CD4-positive, alpha-beta T cell treated with Interleukin-15 for 1 hour (primary cell): ENCODE measurements at regions not wholly inside any gene's neighbourhood (a gene's known extent, or its start where the extent isn't known, plus 50 kb on each side); places are given as distances from the start of the nearest gene placed in this dataset.

Experiments used
- DNase-seq: peaks from one replicate; pipeline ENCODE4 v3.0.0-alpha.2; 2020

DNA sequence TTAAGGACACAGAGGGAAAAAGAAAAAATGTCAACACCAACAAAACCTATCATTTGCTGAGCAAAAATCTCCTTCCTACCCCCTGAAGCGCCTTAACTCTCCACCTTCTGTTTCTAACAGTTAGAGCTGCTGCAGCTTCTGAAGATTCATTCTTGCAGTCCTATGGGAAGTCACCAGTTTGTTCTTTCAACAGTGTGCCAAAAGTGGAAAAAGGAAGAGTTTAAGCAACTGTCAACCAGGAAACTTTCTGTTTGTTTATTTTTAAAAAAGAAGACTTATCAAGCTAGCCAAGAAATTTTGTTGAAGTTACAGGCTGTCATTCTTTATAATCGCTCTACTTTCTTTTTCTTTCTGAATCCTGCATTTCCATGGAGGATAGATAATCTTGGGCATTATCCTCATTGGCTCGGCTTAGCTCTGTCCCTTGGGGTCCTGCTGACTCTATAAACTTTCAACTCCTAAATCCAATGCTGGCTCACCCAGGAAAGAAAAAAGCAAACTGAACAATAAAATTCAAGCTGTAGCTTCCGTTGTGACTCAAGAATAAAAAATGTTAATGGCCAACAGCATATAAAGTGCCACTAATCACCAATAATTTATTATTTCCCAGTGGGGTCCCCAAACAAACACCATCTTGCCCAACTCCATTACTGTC lies 172.8 kb upstream of the CITED2 start:
- no peak for DNase-seq

GRCh38 chr6:139546106-139546472 lies 171.6 kb upstream of the CITED2 start:
- no peak for DNase-seq

- DNase-seq = no peak
These were observed 171.0 kb upstream of the CITED2 start for GRCh38 chr6:139545206-139546105.

- DNase-seq = no peak
These were observed 170.2 kb upstream of the CITED2 start for GRCh38 chr6:139544701-139545057.

- DNase-seq = no peak
These were observed 167.9 kb upstream of the CITED2 start for GRCh38 chr6:139542351-139542750.

DNA sequence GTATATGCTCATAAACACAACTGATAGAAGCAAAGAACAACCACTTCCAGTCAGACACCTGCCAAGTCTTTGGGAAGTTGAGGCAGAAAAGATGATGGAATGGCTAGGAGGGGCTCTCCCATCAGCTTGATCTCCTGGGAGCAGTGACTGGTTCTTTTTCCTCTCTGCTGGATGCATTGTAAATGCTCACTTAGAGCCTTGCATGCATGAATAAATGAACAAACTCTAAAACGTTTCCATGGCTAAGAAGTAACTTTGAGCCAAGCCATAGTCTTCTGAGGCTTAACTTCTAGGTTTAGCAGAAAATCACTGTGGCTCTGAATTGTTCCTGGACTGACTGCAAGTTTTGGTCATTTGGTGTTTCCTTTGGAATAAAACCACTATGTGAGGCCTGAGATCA lies 166.4 kb upstream of the CITED2 start:
- DNase-seq = no peak

- DNase-seq = peak; percentile 50
These were observed 165.8 kb upstream of the CITED2 start for GRCh38 chr6:139540276-139540675.

GRCh38 chr6:139539852-139540251 lies 165.4 kb upstream of the CITED2 start:
- DNase-seq = no peak

DNA sequence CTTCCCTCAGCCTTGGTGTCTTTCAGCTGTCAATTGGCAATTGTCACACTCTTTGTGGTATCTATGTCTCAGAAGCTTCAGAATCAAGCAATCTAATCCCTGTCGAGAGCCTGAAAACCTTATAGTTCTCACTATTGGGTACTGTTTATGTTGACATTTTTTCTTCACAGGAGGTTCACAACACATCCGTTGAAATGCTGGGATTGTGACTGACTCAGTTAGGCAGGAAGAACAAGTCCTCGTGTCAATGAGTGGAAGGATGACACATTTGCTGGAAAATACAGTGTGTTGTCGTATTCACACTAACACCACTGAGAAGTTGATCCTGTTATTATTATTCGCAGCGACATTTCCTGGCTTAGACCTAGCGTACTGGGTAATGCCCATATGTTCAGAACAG lies 163.9 kb upstream of the CITED2 start:
- no peak for DNase-seq

DNA sequence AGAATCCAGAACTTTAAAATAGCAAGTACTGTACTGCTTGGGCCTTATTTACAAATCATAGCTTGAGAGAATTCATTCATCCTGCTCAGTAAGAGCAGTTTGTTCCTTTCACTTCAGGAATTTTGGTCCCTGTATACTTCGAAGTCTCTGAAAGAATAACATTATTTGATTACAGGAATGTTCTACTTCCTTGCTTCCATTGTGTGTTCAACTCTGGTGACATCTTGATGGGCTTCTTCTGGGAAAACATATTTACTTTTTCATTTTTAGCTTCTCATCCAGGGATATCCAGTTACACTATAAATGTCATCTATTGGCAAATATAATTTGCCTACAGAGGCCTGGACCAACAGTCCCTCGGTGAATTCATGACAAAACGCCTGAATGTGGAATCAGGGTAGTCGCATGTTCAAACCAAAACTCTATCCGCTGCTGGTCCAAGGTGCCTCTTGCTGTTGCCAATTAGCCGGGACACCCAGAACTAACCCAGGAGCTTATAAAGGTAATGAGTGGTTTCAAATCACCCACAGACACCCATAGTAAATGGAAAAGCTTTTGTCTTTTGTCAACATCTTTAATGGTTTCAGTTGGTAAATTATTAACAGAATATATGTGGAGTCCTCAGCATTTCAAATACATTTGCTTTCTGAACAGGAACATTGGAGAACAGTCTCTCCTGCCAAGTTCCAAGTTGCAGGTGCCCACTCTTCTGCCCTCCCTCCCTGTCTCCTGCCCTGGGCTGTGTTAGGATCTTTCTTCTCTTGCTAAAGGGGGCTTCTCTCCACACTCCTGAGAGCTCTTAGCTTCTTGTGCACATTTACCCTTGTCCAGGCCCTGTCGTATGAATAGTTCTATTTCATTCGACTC lies 162.5 kb upstream of the CITED2 start:
- DNase-seq = no peak

DNA sequence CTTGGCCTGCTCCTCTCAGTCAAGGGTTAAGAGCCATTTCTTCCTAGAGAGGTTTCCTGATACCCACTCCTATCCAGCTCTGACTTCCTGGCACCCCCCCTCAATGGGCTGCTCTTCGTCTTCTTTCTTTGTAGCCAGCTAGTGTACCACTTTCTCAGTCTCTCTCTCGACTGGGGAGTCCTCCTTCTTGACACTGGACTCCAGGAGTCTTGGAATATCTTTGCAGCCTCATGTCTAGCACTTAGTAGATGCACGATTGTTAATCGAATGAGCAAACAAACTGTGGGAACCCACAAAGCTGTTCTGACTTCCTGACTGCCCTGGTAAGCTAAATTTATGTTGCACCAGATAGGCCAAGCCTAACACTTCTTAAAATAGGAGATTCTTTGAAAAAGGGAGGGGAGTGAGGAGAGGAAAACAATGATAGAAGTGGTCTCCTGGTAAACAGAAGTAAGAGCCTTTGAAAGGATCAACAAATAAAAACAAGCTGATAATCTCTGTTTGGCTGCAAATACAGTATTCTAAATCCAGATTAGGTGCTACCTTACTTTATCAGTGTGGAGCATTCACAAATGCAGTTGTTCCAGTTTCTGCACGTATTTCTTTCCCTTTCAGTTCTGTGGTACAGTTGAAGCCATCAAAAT lies 160.1 kb upstream of the CITED2 start:
- no peak for DNase-seq

DNA sequence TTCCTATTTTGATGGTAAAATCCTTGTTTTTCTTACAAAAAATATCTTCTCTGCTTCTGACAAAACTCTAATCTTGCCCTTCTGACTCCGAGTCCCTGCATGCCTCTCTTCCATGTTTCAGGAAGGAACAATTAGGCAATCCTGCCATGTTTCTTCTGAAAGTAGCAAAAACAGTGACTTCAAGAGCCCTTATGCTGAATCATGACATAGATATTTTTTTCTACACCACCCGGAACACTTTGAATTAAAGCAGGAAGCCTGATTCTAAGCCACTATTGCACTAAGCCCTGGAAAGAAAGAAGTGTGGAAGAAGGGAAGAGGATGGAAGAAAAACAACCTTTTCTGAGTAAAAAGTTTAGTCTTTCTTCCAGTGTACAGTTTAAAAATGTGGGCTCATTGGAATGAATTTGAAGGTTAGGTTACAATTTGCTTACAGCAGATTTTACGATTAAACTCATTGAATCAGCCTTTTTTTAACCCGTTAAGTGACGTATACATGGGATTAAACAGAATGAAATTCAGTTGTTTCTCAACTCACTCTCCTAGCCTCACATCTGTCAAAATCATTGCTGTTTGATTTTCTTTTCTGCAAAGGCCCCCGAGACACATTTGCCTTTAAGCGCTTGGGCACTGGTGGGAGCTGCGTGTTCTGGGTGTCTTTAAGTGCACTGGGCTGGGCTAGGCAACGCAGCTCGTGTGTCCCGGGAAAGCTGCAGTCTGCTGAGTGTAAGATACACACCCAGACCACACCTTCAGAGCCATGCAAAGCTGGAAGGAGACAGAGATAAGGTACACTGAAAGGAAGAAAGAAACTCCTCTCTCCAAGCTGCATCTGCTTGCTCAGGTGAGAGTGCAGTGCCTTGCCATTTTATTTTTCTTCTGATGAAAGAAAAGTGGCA lies 159.4 kb upstream of the CITED2 start:
- no peak for DNase-seq

GRCh38 chr6:139533171-139533570 lies 158.7 kb upstream of the CITED2 start:
- no peak for DNase-seq

DNA sequence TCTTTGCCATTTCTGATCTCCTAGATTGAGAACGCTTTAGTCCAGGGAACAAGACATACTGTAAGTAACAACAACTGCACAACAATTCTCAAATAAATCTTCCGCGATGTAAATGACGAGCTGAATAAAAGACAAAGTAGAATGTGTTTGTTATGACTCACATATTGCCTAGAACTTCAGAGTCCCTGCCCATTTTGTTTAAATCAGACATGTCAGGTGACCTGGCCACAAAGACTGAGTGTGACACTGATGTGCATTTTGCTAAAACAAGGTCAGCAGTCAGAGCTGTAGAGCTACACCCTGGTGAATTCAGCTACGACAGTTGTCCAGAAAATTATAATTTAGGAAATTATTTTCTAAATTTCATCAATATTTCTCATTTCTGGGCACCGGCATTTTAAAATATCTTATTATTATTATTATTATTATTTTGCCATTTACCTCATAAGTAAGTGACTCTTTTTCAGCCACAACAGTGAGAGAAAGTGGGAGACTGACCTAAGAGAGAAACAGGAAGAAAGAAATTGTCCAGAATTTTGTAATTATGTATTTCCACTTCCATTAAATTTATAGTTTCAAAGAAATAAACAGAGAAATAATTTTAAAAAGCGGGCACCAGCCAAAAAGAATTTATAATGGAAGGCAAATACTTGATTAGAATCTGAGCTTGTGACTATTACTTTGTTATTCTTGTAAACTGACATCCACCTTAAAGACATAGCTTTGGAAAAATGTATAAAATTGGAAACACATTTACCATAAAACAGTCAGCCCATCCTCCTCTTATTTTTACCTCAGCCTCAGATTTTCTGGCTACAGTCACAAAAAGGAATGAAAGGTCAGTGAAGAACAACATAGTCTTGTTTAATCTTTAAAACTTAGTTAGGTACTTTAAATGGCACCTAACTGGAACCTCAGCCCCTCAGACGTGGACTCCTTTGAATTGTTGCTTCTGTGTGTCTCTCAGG lies 157.0 kb upstream of the CITED2 start:
- DNase-seq = peak; percentile 48

- DNase-seq = no peak
These were observed 156.1 kb upstream of the CITED2 start for GRCh38 chr6:139530561-139530960.

- DNase-seq = no peak
These were observed 155.0 kb upstream of the CITED2 start for GRCh38 chr6:139529420-139529819.

DNA sequence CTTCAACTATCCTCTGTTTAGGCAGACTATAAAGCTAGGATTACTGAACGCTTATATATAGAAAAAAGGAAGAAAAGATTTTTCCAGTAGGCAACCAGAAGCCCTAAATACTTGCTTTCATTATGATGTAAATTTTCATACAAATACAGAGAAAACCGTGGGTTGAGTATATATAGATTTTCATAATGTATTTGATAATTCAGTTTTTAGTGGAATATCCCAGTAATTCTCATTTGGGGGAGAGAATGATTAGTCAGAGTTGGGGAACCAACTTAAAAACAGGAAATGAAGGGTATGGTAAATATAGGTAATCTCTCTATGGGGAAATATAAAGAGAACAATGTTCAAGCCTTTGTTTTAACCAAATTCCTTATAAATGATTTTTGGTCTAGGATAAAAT lies 154.0 kb upstream of the CITED2 start:
- DNase-seq = no peak

- no peak for DNase-seq
These were observed 151.0 kb upstream of the CITED2 start for GRCh38 chr6:139525415-139525814.

- DNase-seq = no peak
These were observed 149.5 kb upstream of the CITED2 start for GRCh38 chr6:139523986-139524385.

DNA sequence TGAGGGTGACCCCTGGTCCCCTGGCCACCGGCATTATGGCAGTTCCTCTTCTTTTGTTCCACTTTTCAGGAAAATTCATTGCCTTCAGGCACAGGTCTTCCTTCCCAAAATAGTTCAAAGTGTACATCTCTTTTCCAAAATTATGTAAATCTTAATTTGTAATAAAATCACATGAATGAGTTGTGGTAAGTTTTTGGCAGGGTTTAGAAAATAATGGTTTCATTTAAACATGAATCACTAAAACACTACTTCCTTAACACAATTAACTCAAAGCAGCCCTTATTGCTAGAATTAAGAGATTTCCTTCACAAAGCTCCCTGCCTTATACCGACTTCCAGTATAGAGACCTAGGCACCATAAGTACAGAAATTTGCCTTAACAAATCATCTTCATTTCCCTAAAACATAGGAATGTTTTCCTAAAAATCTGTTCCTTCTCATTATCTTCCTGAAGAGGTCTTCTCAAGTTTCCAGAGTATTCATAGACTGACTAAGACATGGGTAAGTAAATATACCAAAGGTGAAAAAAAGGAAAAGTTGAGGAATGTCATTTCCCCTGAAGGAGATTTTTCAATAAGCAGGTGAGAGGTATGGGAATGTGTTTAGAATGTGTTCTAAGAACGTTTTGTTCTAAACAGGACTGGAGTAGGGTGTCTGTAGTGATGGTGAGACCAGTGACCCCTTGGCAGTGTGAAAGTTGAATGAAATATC lies 148.2 kb upstream of the CITED2 start:
- DNase-seq = no peak
